ENCODE measurements at regions not wholly inside any gene's neighbourhood (a gene's known extent, or its start where the extent isn't known, plus 50 kb on each side); places are given as distances from the start of the nearest gene placed in this dataset.

DNA sequence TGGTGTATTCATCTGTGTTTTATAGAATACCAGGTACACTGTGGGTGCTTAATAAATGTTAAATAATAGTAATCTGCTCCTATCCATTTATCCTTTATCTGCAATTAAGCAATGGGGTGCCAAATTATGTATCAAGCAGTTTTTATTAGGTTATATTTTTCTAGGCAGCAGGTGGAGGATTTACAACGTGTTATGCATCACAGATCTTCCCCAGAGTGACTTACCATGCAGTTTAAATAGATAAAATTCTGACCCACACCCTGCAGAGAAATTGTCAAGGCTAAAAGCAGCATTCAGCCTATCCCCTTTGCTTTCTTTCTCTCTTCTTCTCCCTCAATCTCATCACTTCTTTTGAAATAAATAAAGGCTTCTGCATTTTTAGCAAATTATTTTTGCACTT lies 306.4 kb downstream of the CXXC4 start:
- no peak for TF ChIP-seq EZH2phosphoT487 (IDR thresholded peaks at IDR 0.05; ENCODE audit: low read depth, severe bottlenecking, unreplicated experiment)
- TF ChIP-seq, protein P1, sequence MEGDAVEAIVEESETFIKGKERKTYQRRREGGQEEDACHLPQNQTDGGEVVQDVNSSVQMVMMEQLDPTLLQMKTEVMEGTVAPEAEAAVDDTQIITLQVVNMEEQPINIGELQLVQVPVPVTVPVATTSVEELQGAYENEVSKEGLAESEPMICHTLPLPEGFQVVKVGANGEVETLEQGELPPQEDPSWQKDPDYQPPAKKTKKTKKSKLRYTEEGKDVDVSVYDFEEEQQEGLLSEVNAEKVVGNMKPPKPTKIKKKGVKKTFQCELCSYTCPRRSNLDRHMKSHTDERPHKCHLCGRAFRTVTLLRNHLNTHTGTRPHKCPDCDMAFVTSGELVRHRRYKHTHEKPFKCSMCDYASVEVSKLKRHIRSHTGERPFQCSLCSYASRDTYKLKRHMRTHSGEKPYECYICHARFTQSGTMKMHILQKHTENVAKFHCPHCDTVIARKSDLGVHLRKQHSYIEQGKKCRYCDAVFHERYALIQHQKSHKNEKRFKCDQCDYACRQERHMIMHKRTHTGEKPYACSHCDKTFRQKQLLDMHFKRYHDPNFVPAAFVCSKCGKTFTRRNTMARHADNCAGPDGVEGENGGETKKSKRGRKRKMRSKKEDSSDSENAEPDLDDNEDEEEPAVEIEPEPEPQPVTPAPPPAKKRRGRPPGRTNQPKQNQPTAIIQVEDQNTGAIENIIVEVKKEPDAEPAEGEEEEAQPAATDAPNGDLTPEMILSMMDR (IDR thresholded peaks at IDR 0.05; ENCODE audit: poor library complexity), result no peak
